Transverse colon (tissue), 4 donors: ENCODE measurements at regions not wholly inside any gene's neighbourhood (a gene's known extent, or its start where the extent isn't known, plus 50 kb on each side); places are given as distances from the start of the nearest gene placed in this dataset.

Source experiments
- DNase-seq: peaks from one replicate; pipeline ENCODE4 v3.0.0-alpha.2; 2019
- H3K27ac ChIP-seq, 4 donors: fragments of 200-600 bp; sonication (generic); 2 replicates each; pipeline ENCODE4 v1.5.1; 2016 to 2018; ENCODE audit warnings: inconsistent platforms in 4 of 4
- H3K27me3 ChIP-seq: fragments of 200-600 bp; sonication (generic); 2 replicates; pipeline ENCODE4 v1.5.1; 2017; ENCODE audit warnings: inconsistent platforms
- H3K36me3 ChIP-seq, 4 donors: fragments of 200-600 bp; sonication (generic); 2 replicates each; pipeline ENCODE4 v1.5.1; 2017 to 2019; ENCODE audit warnings: inconsistent platforms in 4 of 4
- H3K4me1 ChIP-seq, 4 donors: fragments of 200-600 bp; sonication (generic); 2 replicates each; pipeline ENCODE4 v1.5.1; 2017 to 2020; ENCODE audit warnings: inconsistent platforms in 4 of 4
- H3K4me3 ChIP-seq, 4 donors: fragments of 200-600 bp; sonication (generic); 1 replicate in 1 of 4; 2 replicates in 3 of 4; pipeline versions ENCODE4 v1.5.1 to v1.6.1; 2017 to 2019; ENCODE audit warnings: inconsistent platforms in 4 of 4
- H3K9me3 ChIP-seq, 2 donors: fragments of 200-600 bp; sonication (generic); 2 replicates each; pipeline ENCODE4 v1.5.1; 2017 to 2019; ENCODE audit warnings: inconsistent platforms in 2 of 2
- CTCF ChIP-seq, 5 experiments: fragments of 200-600 bp in 3 of 5; fragments of 450-650 bp in 2 of 5; sonication (generic) in 3 of 5; IDR thresholded peaks; 1 replicate in 2 of 5; 2 replicates in 3 of 5; pipeline ENCODE4 v1.5.1; 2016 to 2017; ENCODE audit warnings: antibody characterized with exemption in 5 of 5, inconsistent platforms in 3 of 5, mild to moderate bottlenecking in 2 of 5, moderate library complexity in 1 of 5
- EP300 ChIP-seq: sonication (generic); formaldehyde crosslinking; IDR thresholded peaks from one replicate; pipeline ENCODE4 v1.6.1; 2017; ENCODE audit warnings: antibody characterized with exemption, low read depth
- POLR2A ChIP-seq: fragments of 450-650 bp; IDR thresholded peaks from one replicate; pipeline ENCODE4 v1.6.1; 2016; ENCODE audit warnings: antibody characterized with exemption, mild to moderate bottlenecking, moderate library complexity
- POLR2AphosphoS5 ChIP-seq, 3 donors: sonication (generic); formaldehyde crosslinking; IDR thresholded peaks; one replicate each; pipeline ENCODE4 v1.6.1; 2016; ENCODE audit warnings: antibody characterized with exemption in 3 of 3
- WGBS, 2 donors: methylation state at CpG; one replicate each; pipeline ENCODE4 v1.1.5; 2018; ENCODE audit warnings: low coverage in 1 of 2; 5-methylcytosine and 5-hydroxymethylcytosine counted together
- in situ Hi-C, 4 donors: fragments of 200-750 bp; cut with MboI; loops; one replicate each; pipeline versions ENCODE4 v1.15.0 to v1.15.1; 2017; ENCODE audit warnings: low sequenced_read_pairs in 3 of 4, low pct_ligation_motif_present in 1 of 4, low pct_unique_long_range_greater_than_20kb in 1 of 4
- intact Hi-C: fragments of 100-400 bp; cut with DNase I; formaldehyde crosslinking; loops from one replicate; pipeline ENCODE4 v1.15.1; 2023; ENCODE audit warnings: low total_unique reads

- Histone ChIP-seq H3K27ac (no peak overlapping the region), H3K4me1 (no peaks in the 10 kb centered on the region), H3K9me3 (no peaks in the 10 kb centered on the region), H3K27me3 (no peaks in the 10 kb centered on the region), H3K36me3 (no peaks in the 10 kb centered on the region), H3K4me3 (no peak overlapping the region)
- DNase-seq, result no peak
- in situ Hi-C loops (no loop called here), intact Hi-C loops (no loop called here)
- WGBS, 2 donors, result 87 to 91% methylated on average over 5 to 8 of the region's 8 CpGs
- TF ChIP-seq POLR2A, result no peak
- TF ChIP-seq POLR2AphosphoS5 (IDR thresholded peaks at IDR 0.05), result no peak
- no peak for TF ChIP-seq CTCF (IDR thresholded peaks at IDR 0.05)
- TF ChIP-seq EP300, result no peak
These were observed 157.7 kb upstream of the SLCO3A1 start for GRCh38 chr15:91695799-91696198.

DNA sequence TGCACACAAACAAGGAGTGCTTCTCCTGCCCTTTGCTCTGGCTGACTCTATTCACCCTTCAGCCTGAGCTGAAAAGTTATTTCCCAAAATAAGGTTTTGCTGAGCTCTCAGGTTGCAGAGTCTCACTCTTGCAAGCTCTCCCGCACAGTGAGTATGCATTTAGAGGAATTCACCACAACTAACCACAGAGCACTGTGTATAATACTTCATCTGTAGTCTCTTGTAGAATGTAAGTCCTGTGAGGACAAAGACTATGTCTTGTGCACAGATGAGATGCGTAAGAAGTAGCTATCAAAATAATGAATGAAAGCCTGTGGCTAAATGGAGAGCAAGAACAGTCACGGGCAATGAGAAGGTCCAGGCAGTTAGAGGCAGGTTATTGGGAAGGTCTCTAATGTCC lies 156.5 kb upstream of the SLCO3A1 start:
- Histone ChIP-seq H3K27ac (no peak overlapping the region), H3K27me3 (no peaks in the 10 kb centered on the region), H3K4me1 (no peaks in the 10 kb centered on the region), H3K4me3 (no peak overlapping the region), H3K9me3 (no peaks in the 10 kb centered on the region), H3K36me3 (no peaks in the 10 kb centered on the region)
- WGBS, 2 donors, result 88 to 90% methylated on average over 3 of the region's 3 CpGs
- TF ChIP-seq POLR2A (no peak), POLR2AphosphoS5 (IDR thresholded peaks at IDR 0.05) (no peak), EP300 (no peak), CTCF (IDR thresholded peaks at IDR 0.05) (no peak)
- DNase-seq, result no peak
- intact Hi-C loops, result no loop called here
- in situ Hi-C loops, result no loop called here

DNA sequence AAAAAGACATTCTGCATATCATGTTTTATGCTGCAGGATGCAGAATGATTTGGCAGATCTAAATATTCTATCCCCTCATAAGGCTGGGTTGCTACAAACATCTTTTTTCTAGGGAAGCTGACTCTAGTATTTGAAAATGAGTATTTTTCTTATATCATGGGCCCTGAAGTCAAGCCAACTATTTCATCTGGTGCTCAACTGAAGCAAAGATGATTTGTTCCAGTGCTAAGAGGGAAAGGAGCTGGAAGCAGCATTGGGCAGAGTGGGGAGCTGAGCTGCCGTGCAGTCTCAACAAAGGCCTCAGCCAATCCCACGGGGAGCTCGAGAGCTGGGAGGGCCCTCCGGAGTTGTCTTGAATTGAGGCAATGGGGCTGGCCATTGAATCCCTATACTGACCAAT lies 155.3 kb upstream of the SLCO3A1 start:
- TF ChIP-seq POLR2A (no peak), EP300 (no peak), CTCF (IDR thresholded peaks at IDR 0.05) (no peak), POLR2AphosphoS5 (IDR thresholded peaks at IDR 0.05) (no peak)
- intact Hi-C loops, result no loop called here
- Histone ChIP-seq H3K4me3 (no peak overlapping the region), H3K27me3 (no peaks in the 10 kb centered on the region), H3K36me3 (no peaks in the 10 kb centered on the region), H3K4me1 (no peaks in the 10 kb centered on the region), H3K9me3 (no peaks in the 10 kb centered on the region), H3K27ac (no peak overlapping the region)
- no peak for DNase-seq
- 91 to 100% methylated on average over 2 to 4 of the region's 4 CpGs for WGBS, 2 donors
- in situ Hi-C loops, result no loop called here

- no peaks in the 10 kb centered on the region for H3K27me3 ChIP-seq
- H3K36me3 ChIP-seq, result no peaks in the 10 kb centered on the region
- no peak overlapping the region for H3K27ac ChIP-seq
- H3K9me3 ChIP-seq, result no peaks in the 10 kb centered on the region
- in situ Hi-C loops, result loop anchor here in 2 of 4 donors (10.0 kb wide), 1 partner anchor 385 kb away; no protein-coding TSS in a partner anchor
- intact Hi-C loops, result no loop called here
- TF ChIP-seq POLR2A, result no peak
- TF ChIP-seq EP300, result no peak
- TF ChIP-seq CTCF (IDR thresholded peaks at IDR 0.05), result no peak
- no peak for TF ChIP-seq POLR2AphosphoS5 (IDR thresholded peaks at IDR 0.05)
- H3K4me3 ChIP-seq, result no peak overlapping the region
- H3K4me1 ChIP-seq, result no peaks in the 10 kb centered on the region
- no peak for DNase-seq
- WGBS, 2 donors, result 75 to 100% methylated on average over 1 of the region's 1 CpG
These were observed 153.8 kb upstream of the SLCO3A1 start for GRCh38 chr15:91699741-91700140.
